Suprapubic skin (tissue), 4 donors: ENCODE measurements at regions not wholly inside any gene's neighbourhood (a gene's known extent, or its start where the extent isn't known, plus 50 kb on each side); places are given as distances from the start of the nearest gene placed in this dataset.

Experiments used
- DNase-seq, 2 donors: peaks; one replicate each; pipeline ENCODE4 v3.0.0-alpha.2; 2019; ENCODE audit warnings: low spot score in 2 of 2
- H3K27ac ChIP-seq: fragments of 200-600 bp; sonication (generic); one replicate; pipeline ENCODE4 v1.5.1; 2019
- H3K27me3 ChIP-seq: fragments of 200-600 bp; sonication (generic); one replicate; pipeline ENCODE4 v1.5.1; 2019
- H3K36me3 ChIP-seq: fragments of 200-600 bp; sonication (generic); one replicate; pipeline ENCODE4 v1.5.1; 2019
- H3K4me1 ChIP-seq: fragments of 200-600 bp; sonication (generic); one replicate; pipeline ENCODE4 v1.5.1; 2019
- H3K4me3 ChIP-seq: fragments of 200-600 bp; sonication (generic); one replicate; pipeline ENCODE4 v1.5.1; 2019; ENCODE audit warnings: mild to moderate bottlenecking
- H3K9me3 ChIP-seq: fragments of 200-600 bp; sonication (generic); one replicate; pipeline ENCODE4 v1.5.1; 2019
- CTCF ChIP-seq, 2 donors: fragments of 200-600 bp in 1 of 2; fragments of 450-650 bp in 1 of 2; sonication (generic) in 1 of 2; IDR thresholded peaks; one replicate each; pipeline ENCODE4 v1.5.1; 2016 to 2019; ENCODE audit warnings: antibody characterized with exemption in 2 of 2, mild to moderate bottlenecking in 1 of 2, moderate library complexity in 1 of 2
- EP300 ChIP-seq: sonication (generic); formaldehyde crosslinking; IDR thresholded peaks from one replicate; pipeline ENCODE4 v1.6.1; 2017; ENCODE audit warnings: antibody characterized with exemption
- POLR2A ChIP-seq, 2 donors: fragments of 450-650 bp; IDR thresholded peaks; one replicate each; pipeline ENCODE4 v1.6.1; 2017; ENCODE audit warnings: antibody characterized with exemption in 2 of 2, mild to moderate bottlenecking in 2 of 2, moderate library complexity in 2 of 2
- POLR2AphosphoS5 ChIP-seq, 3 donors: sonication (generic); formaldehyde crosslinking; IDR thresholded peaks; one replicate each; pipeline ENCODE4 v1.6.1; 2017; ENCODE audit warnings: antibody characterized with exemption in 3 of 3
- WGBS: methylation state at CpG from one replicate; pipeline ENCODE4 v1.1.5; 2018; 5-methylcytosine and 5-hydroxymethylcytosine counted together

DNA sequence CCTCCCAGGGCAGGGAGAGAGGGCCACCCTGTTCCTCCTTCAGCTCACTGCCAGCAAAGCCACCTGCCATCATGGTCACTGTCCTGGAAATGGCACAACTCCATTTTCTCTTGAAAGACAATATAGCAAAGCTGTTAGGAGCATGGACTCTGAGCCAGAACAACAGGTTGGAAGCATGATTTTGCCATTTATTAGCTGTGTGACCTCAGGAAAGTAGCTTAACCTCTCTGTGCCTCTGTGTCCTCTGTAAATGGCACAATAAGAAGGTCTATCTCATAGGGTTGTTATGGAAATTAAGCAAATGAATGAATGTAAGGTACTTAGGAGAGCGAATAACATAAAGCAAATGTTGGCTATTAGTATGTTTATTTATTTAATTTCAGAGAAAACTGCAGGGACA, 730.4 kb upstream of the ID2 start:
- DNase-seq = no peak
- TF ChIP-seq POLR2AphosphoS5 (IDR thresholded peaks at IDR 0.05) (no peak), EP300 (no peak), POLR2A (IDR thresholded peaks at IDR 0.05) (no peak), CTCF (IDR thresholded peaks at IDR 0.05) (no peak)
- H3K4me1 ChIP-seq = no peaks in the 10 kb centered on the region
- no peaks in the 10 kb centered on the region for H3K27me3 ChIP-seq
- no peak overlapping the region for H3K4me3 ChIP-seq
- no peaks in the 10 kb centered on the region for H3K9me3 ChIP-seq
- H3K36me3 ChIP-seq = no peaks in the 10 kb centered on the region
- no peak overlapping the region for H3K27ac ChIP-seq
- 91% methylated on average over 1 of the region's 1 CpG for WGBS

- Histone ChIP-seq H3K27me3 (no peaks in the 10 kb centered on the region), H3K27ac (no peak overlapping the region), H3K4me1 (no peaks in the 10 kb centered on the region), H3K4me3 (no peak overlapping the region), H3K36me3 (no peaks in the 10 kb centered on the region), H3K9me3 (no peaks in the 10 kb centered on the region)
- no peak for TF ChIP-seq CTCF (IDR thresholded peaks at IDR 0.05)
- no peak for DNase-seq
- WGBS = 85% methylated on average over 13 of the region's 15 CpGs
These were observed 729.7 kb upstream of the ID2 start for GRCh38 chr2:7952046-7952745.

GRCh38 chr2:7953195-7953594, 728.7 kb upstream of the ID2 start:
- WGBS = 77% methylated on average over 6 of the region's 6 CpGs
- no peak overlapping the region for H3K27ac ChIP-seq
- no peaks in the 10 kb centered on the region for H3K36me3 ChIP-seq
- no peak overlapping the region for H3K4me3 ChIP-seq
- no peaks in the 10 kb centered on the region for H3K4me1 ChIP-seq
- no peaks in the 10 kb centered on the region for H3K27me3 ChIP-seq
- TF ChIP-seq POLR2AphosphoS5 (IDR thresholded peaks at IDR 0.05) (no peak), EP300 (no peak), CTCF (IDR thresholded peaks at IDR 0.05) (no peak), POLR2A (IDR thresholded peaks at IDR 0.05) (no peak)
- no peak for DNase-seq
- H3K9me3 ChIP-seq = no peaks in the 10 kb centered on the region

- no peaks in the 10 kb centered on the region for H3K27me3 ChIP-seq
- no peaks in the 10 kb centered on the region for H3K36me3 ChIP-seq
- no peaks in the 10 kb centered on the region for H3K4me1 ChIP-seq
- no peaks in the 10 kb centered on the region for H3K9me3 ChIP-seq
- DNase-seq = no peak
- no peak overlapping the region for H3K27ac ChIP-seq
- 71% methylated on average over 4 of the region's 4 CpGs for whole genome bisulfite sequencing
- no peak overlapping the region for H3K4me3 ChIP-seq
- TF ChIP-seq POLR2A (IDR thresholded peaks at IDR 0.05) = no peak
These were observed 727.6 kb upstream of the ID2 start for GRCh38 chr2:7954234-7954633.

- 93% methylated on average over 6 of the region's 6 CpGs for WGBS
- Histone ChIP-seq H3K36me3 (no peaks in the 10 kb centered on the region), H3K4me3 (no peak overlapping the region), H3K27ac (no peak overlapping the region), H3K9me3 (no peaks in the 10 kb centered on the region), H3K4me1 (no peaks in the 10 kb centered on the region), H3K27me3 (no peaks in the 10 kb centered on the region)
- DNase-seq = no peak
- TF ChIP-seq POLR2AphosphoS5 (IDR thresholded peaks at IDR 0.05) = no peak
These were observed 725.6 kb upstream of the ID2 start for GRCh38 chr2:7956126-7956689.

- WGBS = 94% methylated on average over 2 of the region's 2 CpGs
- H3K27me3 ChIP-seq = no peaks in the 10 kb centered on the region
These were observed 720.3 kb upstream of the ID2 start for GRCh38 chr2:7961550-7961949.

GRCh38 chr2:7962161-7962560, 719.7 kb upstream of the ID2 start:
- no peaks in the 10 kb centered on the region for H3K27me3 ChIP-seq
- no peak for DNase-seq
- H3K9me3 ChIP-seq = no peaks in the 10 kb centered on the region
- H3K4me1 ChIP-seq = no peaks in the 10 kb centered on the region
- TF ChIP-seq POLR2AphosphoS5 (IDR thresholded peaks at IDR 0.05) = no peak
- TF ChIP-seq POLR2A (IDR thresholded peaks at IDR 0.05) = no peak
- no peak for TF ChIP-seq EP300
- TF ChIP-seq CTCF (IDR thresholded peaks at IDR 0.05) = no peak
- WGBS = 90% methylated on average over 3 of the region's 3 CpGs
- H3K4me3 ChIP-seq = no peak overlapping the region
- no peak overlapping the region for H3K27ac ChIP-seq
- H3K36me3 ChIP-seq = no peaks in the 10 kb centered on the region

More at GRCh38 chr2:7961550-7961949, 720.3 kb upstream of the ID2 start:
- H3K36me3 ChIP-seq = no peaks in the 10 kb centered on the region
- no peak overlapping the region for H3K4me3 ChIP-seq
- H3K9me3 ChIP-seq = no peaks in the 10 kb centered on the region
- no peak for DNase-seq
- no peaks in the 10 kb centered on the region for H3K4me1 ChIP-seq
- TF ChIP-seq POLR2A (IDR thresholded peaks at IDR 0.05) = no peak
- H3K27ac ChIP-seq = no peak overlapping the region
